NOMO-1 treated with DMSO at 0.1 percent for 48 hours (cell line): ENCODE measurements at regions not wholly inside any gene's neighbourhood (a gene's known extent, or its start where the extent isn't known, plus 50 kb on each side); places are given as distances from the start of the nearest gene placed in this dataset.

Experiments used
- DNase-seq: peaks from one replicate; lab custom pipeline; 2025; ENCODE audit not compliant: unreplicated experiment; lab: John Stamatoyannopoulos, UW

GRCh38 chr13:78239714-78240113, 321.1 kb upstream of the EDNRB start:
- DNase-seq: peak; percentile 78

- peak; percentile 21 for DNase-seq
These were observed 320.3 kb upstream of the EDNRB start for GRCh38 chr13:78238911-78239310.

GRCh38 chr13:78228940-78229339, 310.3 kb upstream of the EDNRB start:
- DNase-seq: no peak

GRCh38 chr13:78228211-78228610, 309.6 kb upstream of the EDNRB start:
- DNase-seq: no peak

GRCh38 chr13:78227709-78228108, 309.1 kb upstream of the EDNRB start:
- no peak for DNase-seq

GRCh38 chr13:78215458-78216108, 297.0 kb upstream of the EDNRB start:
- no peak for DNase-seq

GRCh38 chr13:78201411-78201810, 282.8 kb upstream of the EDNRB start:
- no peak for DNase-seq

- DNase-seq: peak; percentile 69
These were observed 280.2 kb upstream of the EDNRB start for GRCh38 chr13:78198821-78199220.

- no peak for DNase-seq
These were observed 279.8 kb upstream of the EDNRB start for GRCh38 chr13:78198419-78198818.

GRCh38 chr13:78197231-78197630, 278.6 kb upstream of the EDNRB start:
- DNase-seq: no peak

GRCh38 chr13:78194904-78195639, 276.4 kb upstream of the EDNRB start:
- no peak for DNase-seq

- DNase-seq: peak; percentile 49
These were observed 275.2 kb upstream of the EDNRB start for GRCh38 chr13:78193846-78194245.

GRCh38 chr13:78192716-78193115, 274.1 kb upstream of the EDNRB start:
- DNase-seq: no peak

GRCh38 chr13:78190296-78190695, 271.7 kb upstream of the EDNRB start:
- DNase-seq: no peak

GRCh38 chr13:78187781-78188180, 269.1 kb upstream of the EDNRB start:
- no peak for DNase-seq

GRCh38 chr13:78185700-78186099, 267.1 kb upstream of the EDNRB start:
- DNase-seq: no peak

- no peak for DNase-seq
These were observed 265.1 kb upstream of the EDNRB start for GRCh38 chr13:78183732-78184131.

GRCh38 chr13:78182813-78183212, 264.2 kb upstream of the EDNRB start:
- DNase-seq: no peak

- DNase-seq: no peak
These were observed 258.7 kb upstream of the EDNRB start for GRCh38 chr13:78177306-78177705.

- no peak for DNase-seq
These were observed 258.2 kb upstream of the EDNRB start for GRCh38 chr13:78176880-78177279.

- no peak for DNase-seq
These were observed 250.8 kb upstream of the EDNRB start for GRCh38 chr13:78169386-78169785.

GRCh38 chr13:78168981-78169380, 250.3 kb upstream of the EDNRB start:
- DNase-seq: no peak

GRCh38 chr13:78161266-78161665, 242.6 kb upstream of the EDNRB start:
- no peak for DNase-seq
